GM18517 (cell line): ENCODE measurements at regions not wholly inside any gene's neighbourhood (a gene's known extent, or its start where the extent isn't known, plus 50 kb on each side); places are given as distances from the start of the nearest gene placed in this dataset.
"Not testable (repeated sequence)": the region's sequence is repeated elsewhere in the genome, so short reads cannot be mapped to it uniquely, and the experiment has no call there.

Experiments used
- ATAC-seq: cut with Tn5 transposase; IDR thresholded peaks from one replicate; pipeline ENCODE4 v1.9.1; 2021; ENCODE audit warnings: mild to moderate bottlenecking, moderate library complexity; ENCODE audit not compliant: unreplicated experiment

GRCh38 chr22:49468487-49469198 is 359.0 kb downstream of the BRD1 start:
- no peak for ATAC-seq

GRCh38 chr22:49466878-49467595 is 360.6 kb downstream of the BRD1 start:
- no peak for ATAC-seq

GRCh38 chr22:49464037-49464436 is 363.6 kb downstream of the BRD1 start:
- no peak for ATAC-seq

GRCh38 chr22:49462795-49463194 is 364.9 kb downstream of the BRD1 start:
- no peak for ATAC-seq

GRCh38 chr22:49462291-49462690 is 365.4 kb downstream of the BRD1 start:
- no peak for ATAC-seq

GRCh38 chr22:49461674-49462073 is 366.0 kb downstream of the BRD1 start:
- ATAC-seq: no peak

GRCh38 chr22:49460592-49461281 is 366.9 kb downstream of the BRD1 start:
- no peak for ATAC-seq

GRCh38 chr22:49460091-49460490 is 367.6 kb downstream of the BRD1 start:
- no peak for ATAC-seq

- no peak for ATAC-seq
These were observed 369.0 kb downstream of the BRD1 start for GRCh38 chr22:49458708-49459099.

- no peak for ATAC-seq
These were observed 369.5 kb downstream of the BRD1 start for GRCh38 chr22:49457946-49458707.

- ATAC-seq: no peak
These were observed 370.5 kb downstream of the BRD1 start for GRCh38 chr22:49457146-49457545.

GRCh38 chr22:49455595-49455994 is 372.1 kb downstream of the BRD1 start:
- ATAC-seq: no peak

GRCh38 chr22:49454726-49455125 is 372.9 kb downstream of the BRD1 start:
- ATAC-seq: no peak

- ATAC-seq: no peak
These were observed 373.9 kb downstream of the BRD1 start for GRCh38 chr22:49453771-49454170.

GRCh38 chr22:49453019-49453418 is 374.7 kb downstream of the BRD1 start:
- ATAC-seq: not testable (repeated sequence)

- ATAC-seq: no peak
These were observed 375.2 kb downstream of the BRD1 start for GRCh38 chr22:49452362-49452946.

- no peak for ATAC-seq
These were observed 376.4 kb downstream of the BRD1 start for GRCh38 chr22:49451070-49451840.

GRCh38 chr22:49450498-49450897 is 377.2 kb downstream of the BRD1 start:
- ATAC-seq: no peak

- no peak for ATAC-seq
These were observed 377.7 kb downstream of the BRD1 start for GRCh38 chr22:49449811-49450446.

- no peak for ATAC-seq
These were observed 378.3 kb downstream of the BRD1 start for GRCh38 chr22:49449377-49449776.
